ENCODE measurements at regions not wholly inside any gene's neighbourhood (a gene's known extent, or its start where the extent isn't known, plus 50 kb on each side); places are given as distances from the start of the nearest gene placed in this dataset.

DNA sequence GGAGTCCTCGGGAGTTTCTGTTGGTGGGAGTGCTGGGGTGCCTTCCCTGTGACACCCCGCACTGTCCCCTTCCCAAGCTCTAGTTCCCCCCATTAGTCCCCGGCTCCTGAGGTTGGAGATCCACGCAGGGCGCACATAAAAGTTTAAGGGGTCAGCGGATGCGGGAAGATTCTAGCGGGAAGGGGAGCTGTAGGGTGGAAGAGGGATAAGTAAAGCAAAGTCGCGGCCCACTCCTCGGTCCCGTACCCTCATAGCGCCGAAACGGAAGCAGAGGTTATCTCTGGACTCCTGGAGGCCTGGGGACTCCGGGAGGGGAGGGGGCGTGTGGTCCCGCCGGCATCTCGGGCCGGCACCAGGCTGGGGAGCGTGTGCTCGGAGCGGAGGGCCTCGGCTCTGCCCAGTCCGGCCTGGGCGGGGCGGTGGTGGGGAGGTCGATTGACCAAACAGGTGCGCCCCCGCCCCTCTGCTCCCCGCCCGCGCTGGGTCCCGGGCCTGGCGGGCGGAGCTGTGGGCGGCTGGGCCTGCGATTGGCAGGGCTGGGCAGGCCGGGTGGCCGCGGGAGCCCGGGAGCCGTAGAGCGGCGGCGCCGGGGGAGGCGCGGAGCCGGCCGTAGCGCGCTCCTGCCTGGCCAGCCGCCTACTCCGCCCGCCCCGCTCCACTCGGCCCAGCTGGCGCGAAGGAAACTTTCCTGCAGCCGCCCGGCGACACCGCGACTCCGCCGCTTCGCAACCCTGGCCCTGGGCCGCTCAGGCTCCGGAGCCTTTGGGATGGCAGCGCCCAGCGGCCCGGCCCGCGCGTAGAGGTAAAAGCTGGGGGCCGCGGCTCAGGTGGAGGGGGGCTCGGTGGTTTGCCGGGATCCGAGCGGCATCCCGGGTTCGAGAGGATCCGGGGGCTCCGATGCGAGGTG lies 52.2 kb upstream of the DAB2IP start:
- DNase-seq (ENCODE audit: low spot score): no peak

DNA sequence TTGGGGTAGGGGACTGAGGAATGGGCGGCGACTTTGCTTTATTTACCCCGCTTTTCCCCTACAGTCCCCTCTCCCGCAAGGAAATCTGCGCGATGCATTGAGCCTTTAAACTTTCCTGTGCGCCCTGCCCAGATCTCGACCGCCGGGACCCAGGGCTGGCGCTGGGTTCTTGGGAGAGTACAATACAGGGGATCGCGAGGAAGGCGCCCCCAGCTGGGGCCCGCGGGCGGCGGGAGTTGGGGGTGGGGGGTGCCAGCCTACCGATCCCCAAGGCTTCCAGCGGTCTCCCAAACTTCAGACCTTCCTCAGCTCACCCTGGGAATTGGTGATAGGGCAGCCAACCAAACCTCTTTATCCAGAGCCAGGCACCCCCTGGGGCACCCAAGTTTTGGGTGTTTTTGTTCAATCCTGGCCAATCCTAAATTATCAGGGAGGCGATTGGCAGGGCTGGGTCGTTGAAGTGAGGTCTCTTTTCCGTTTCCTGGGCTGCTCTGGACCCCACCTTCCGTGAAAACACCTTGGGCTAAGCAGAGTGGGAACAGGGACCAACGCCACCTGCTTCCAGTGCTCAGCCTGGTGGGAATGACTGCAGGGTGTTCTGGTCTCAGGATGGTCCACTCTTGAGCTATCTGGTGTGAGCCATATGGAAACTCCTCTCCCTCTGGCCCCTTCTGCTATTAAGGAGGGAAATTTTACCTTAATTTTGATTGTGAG lies 51.4 kb upstream of the DAB2IP start:
- no peak for DNase-seq (ENCODE audit: low spot score)

DNA sequence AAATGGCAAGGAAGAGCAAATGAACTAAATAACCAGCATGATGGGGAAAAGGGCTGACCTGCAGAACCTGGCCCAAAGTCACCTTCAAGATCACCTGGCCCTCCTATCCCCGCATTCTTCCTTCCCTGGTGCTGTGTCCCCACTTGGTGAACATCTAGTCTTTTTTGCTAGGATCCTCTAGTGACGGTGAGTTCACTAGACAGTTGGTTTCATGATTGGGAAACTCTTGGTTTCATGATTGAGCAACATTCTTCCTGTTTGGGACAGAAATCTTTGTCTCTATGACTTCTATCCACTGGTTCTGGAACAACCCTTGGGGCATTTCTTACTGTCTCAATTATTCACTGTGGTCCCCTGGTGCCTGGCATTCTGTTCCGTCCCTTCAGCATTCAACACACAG lies 50.2 kb upstream of the DAB2IP start:
- DNase-seq (ENCODE audit: low spot score): no peak

Measured in SK-N-DZ (cell line).